ENCODE measurements at regions not wholly inside any gene's neighbourhood (a gene's known extent, or its start where the extent isn't known, plus 50 kb on each side); places are given as distances from the start of the nearest gene placed in this dataset.

DNA sequence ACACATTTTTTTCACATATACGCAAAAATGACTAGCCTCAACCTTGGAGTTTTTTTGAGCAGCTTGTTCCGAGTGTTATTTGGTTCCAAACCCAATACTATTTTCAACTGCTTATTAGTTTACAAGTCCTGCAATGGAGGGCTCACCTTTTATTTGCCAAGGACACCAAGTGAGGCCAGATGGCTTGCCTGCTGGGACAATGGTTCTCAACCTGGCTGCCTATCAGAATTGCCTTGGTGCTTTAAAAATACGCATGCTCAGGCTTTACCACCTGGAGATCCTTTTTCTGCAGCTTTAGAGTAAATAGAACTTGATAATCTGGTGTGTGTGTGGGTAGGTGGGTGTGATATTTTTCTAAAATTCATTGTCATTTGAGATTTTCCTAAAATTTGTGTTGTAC is 276.8 kb downstream of the MTERF1 start:
- H3K27me3 ChIP-seq (ENCODE audit: control insufficient read depth in 1 of 2, insufficient read depth in 2 of 2, low read length in 2 of 2), result no peaks in the 10 kb centered on the region
- no peak overlapping the region for H3K9ac ChIP-seq (ENCODE audit: insufficient read depth, low read depth, low read length)
- ChIA-PET POLR2A (no interaction called here), CTCF (ENCODE audit: low intra/inter-chr PET ratio, low total read pairs) (no interaction called here)
- WGBS (ENCODE audit: low lambda C conversion rate), result 17% methylated on average over 3 of the region's 3 CpGs
- DNase-seq (ENCODE audit: low spot score), result no peak
- intact Hi-C loops (cut with micrococcal nuclease; ENCODE audit: unreplicated experiment), result no loop called here
- H4K20me1 ChIP-seq (ENCODE audit: insufficient read depth, low read length), result no peaks in the 10 kb centered on the region
- H3K4me2 ChIP-seq (ENCODE audit: low read depth, low read length), result no peak overlapping the region
- no peaks in the 10 kb centered on the region for H3K4me1 ChIP-seq (ENCODE audit: insufficient read depth, low read length)
- TF ChIP-seq U2AF1 (optimal IDR thresholded peaks at IDR 0.05; ENCODE audit: low read depth, low read length) (no peak), ZFAT (CRISPR knock-in tag; conservative IDR thresholded peaks at IDR 0.05) (no peak), SIX1 (CRISPR knock-in tag; IDR thresholded peaks at IDR 0.05; ENCODE audit: borderline replicate concordance) (no peak), TAF15 (IDR thresholded peaks at IDR 0.05; ENCODE audit: low read depth, low read length, poor library complexity, severe bottlenecking) (no peak), PCBP2 (optimal IDR thresholded peaks at IDR 0.05; ENCODE audit: low read depth, low read length, poor library complexity, severe bottlenecking) (no peak), ZNF101 (CRISPR knock-in tag; IDR thresholded peaks at IDR 0.05; ENCODE audit: borderline replicate concordance, low read depth) (no peak), IKZF1 (IDR thresholded peaks at IDR 0.05) (no peak), CCDC6 (CRISPR knock-in tag; IDR thresholded peaks at IDR 0.05) (no peak), ZNF629 (CRISPR knock-in tag; conservative IDR thresholded peaks at IDR 0.05) (no peak), ATF1 (CRISPR knock-in tag; IDR thresholded peaks at IDR 0.05) (no peak)
- no peak overlapping the region for H2AFZ ChIP-seq (ENCODE audit: low read length)
- no peak overlapping the region for H3K4me3 ChIP-seq (replicated peaks in 1 of 3; ENCODE audit: insufficient read depth in 1 of 3, low read depth in 2 of 3, low read length in 3 of 3)
- FAIRE-seq, result no peak
- H3K27ac ChIP-seq (ENCODE audit: extremely low read length, insufficient read depth, low read length), result no peak overlapping the region
- in situ Hi-C loops (cut with HindIII; ENCODE audit: extremely low pct_ligation_motif_present, low pct_unique_long_range_greater_than_20kb), result no loop called here
- H3K36me3 ChIP-seq (replicated peaks in 1 of 2; ENCODE audit: control insufficient read depth in 1 of 2, insufficient read depth in 2 of 2, low read length in 2 of 2), result no peaks in the 10 kb centered on the region
- no peak for ATAC-seq
- no peaks in the 10 kb centered on the region for H3K79me2 ChIP-seq (ENCODE audit: insufficient read depth, low read length)
- H3K9me3 ChIP-seq (ENCODE audit: low read length), result no peaks in the 10 kb centered on the region
- no TSS peak for BruUV-seq (replicated peaks)

DNA sequence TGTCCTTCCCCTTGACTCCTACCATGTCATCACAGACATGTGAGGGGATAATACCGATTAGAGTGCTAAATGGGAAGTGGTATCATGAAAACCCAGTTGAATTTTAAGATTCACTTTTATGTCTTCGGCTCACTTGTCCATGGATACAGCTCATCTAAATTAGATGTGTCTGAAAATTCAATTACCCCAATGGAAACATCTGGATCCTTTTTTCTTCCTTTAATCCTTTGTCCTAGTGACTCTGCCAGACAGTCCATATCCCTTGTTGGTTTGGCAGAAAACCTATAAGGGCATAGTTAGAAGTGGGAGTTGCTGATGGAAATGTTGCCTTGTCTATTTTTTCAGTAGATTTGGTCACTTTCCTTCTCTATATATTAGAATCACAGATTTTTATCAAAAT is 271.9 kb downstream of the MTERF1 start:
- Histone ChIP-seq H3K9ac (ENCODE audit: insufficient read depth, low read depth, low read length) (no peak overlapping the region), H3K9me3 (ENCODE audit: low read length) (no peaks in the 10 kb centered on the region), H3K27ac (ENCODE audit: extremely low read length, insufficient read depth, low read length) (no peak overlapping the region), H3K4me3 (replicated peaks in 1 of 3; ENCODE audit: insufficient read depth in 1 of 3, low read depth in 2 of 3, low read length in 3 of 3) (no peak overlapping the region), H3K27me3 (ENCODE audit: control insufficient read depth in 1 of 2, insufficient read depth in 2 of 2, low read length in 2 of 2) (no peaks in the 10 kb centered on the region), H3K4me2 (ENCODE audit: low read depth, low read length) (no peak overlapping the region), H4K20me1 (ENCODE audit: insufficient read depth, low read length) (no peaks in the 10 kb centered on the region), H3K4me1 (ENCODE audit: insufficient read depth, low read length) (no peaks in the 10 kb centered on the region), H3K79me2 (ENCODE audit: insufficient read depth, low read length) (no peaks in the 10 kb centered on the region), H3K36me3 (replicated peaks in 1 of 2; ENCODE audit: control insufficient read depth in 1 of 2, insufficient read depth in 2 of 2, low read length in 2 of 2) (no peaks in the 10 kb centered on the region), H2AFZ (ENCODE audit: low read length) (no peak overlapping the region)
- FAIRE-seq, result no peak
- ChIA-PET CTCF (ENCODE audit: low intra/inter-chr PET ratio, low total read pairs) (no interaction called here), POLR2A (no interaction called here)
- no TSS peak for BruUV-seq (replicated peaks)
- in situ Hi-C loops (cut with HindIII; ENCODE audit: extremely low pct_ligation_motif_present, low pct_unique_long_range_greater_than_20kb), result no loop called here
- 0% methylated on average over 2 of the region's 2 CpGs for WGBS (ENCODE audit: low lambda C conversion rate)
- no peak for DNase-seq (ENCODE audit: low spot score)
- no peak for ATAC-seq
- intact Hi-C loops (cut with micrococcal nuclease; ENCODE audit: unreplicated experiment), result no loop called here
- TF ChIP-seq GPN1 (CRISPR knock-in tag; IDR thresholded peaks at IDR 0.05; ENCODE audit: borderline replicate concordance) (no peak), HOXA3 (CRISPR knock-in tag; IDR thresholded peaks at IDR 0.05) (no peak), HDAC2 (CRISPR knock-in tag; IDR thresholded peaks at IDR 0.05) (no peak)
- TF ChIP-seq, protein P1, sequence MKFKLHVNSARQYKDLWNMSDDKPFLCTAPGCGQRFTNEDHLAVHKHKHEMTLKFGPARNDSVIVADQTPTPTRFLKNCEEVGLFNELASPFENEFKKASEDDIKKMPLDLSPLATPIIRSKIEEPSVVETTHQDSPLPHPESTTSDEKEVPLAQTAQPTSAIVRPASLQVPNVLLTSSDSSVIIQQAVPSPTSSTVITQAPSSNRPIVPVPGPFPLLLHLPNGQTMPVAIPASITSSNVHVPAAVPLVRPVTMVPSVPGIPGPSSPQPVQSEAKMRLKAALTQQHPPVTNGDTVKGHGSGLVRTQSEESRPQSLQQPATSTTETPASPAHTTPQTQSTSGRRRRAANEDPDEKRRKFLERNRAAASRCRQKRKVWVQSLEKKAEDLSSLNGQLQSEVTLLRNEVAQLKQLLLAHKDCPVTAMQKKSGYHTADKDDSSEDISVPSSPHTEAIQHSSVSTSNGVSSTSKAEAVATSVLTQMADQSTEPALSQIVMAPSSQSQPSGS (CRISPR knock-in tag; IDR thresholded peaks at IDR 0.05), result no peak
- TF ChIP-seq, protein P2, sequence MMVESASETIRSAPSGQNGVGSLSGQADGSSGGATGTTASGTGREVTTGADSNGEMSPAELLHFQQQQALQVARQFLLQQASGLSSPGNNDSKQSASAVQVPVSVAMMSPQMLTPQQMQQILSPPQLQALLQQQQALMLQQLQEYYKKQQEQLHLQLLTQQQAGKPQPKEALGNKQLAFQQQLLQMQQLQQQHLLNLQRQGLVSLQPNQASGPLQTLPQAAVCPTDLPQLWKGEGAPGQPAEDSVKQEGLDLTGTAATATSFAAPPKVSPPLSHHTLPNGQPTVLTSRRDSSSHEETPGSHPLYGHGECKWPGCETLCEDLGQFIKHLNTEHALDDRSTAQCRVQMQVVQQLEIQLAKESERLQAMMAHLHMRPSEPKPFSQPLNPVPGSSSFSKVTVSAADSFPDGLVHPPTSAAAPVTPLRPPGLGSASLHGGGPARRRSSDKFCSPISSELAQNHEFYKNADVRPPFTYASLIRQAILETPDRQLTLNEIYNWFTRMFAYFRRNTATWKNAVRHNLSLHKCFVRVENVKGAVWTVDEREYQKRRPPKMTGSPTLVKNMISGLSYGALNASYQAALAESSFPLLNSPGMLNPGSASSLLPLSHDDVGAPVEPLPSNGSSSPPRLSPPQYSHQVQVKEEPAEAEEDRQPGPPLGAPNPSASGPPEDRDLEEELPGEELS (CRISPR knock-in tag; IDR thresholded peaks at IDR 0.05), result no peak
- TF ChIP-seq, protein P3, sequence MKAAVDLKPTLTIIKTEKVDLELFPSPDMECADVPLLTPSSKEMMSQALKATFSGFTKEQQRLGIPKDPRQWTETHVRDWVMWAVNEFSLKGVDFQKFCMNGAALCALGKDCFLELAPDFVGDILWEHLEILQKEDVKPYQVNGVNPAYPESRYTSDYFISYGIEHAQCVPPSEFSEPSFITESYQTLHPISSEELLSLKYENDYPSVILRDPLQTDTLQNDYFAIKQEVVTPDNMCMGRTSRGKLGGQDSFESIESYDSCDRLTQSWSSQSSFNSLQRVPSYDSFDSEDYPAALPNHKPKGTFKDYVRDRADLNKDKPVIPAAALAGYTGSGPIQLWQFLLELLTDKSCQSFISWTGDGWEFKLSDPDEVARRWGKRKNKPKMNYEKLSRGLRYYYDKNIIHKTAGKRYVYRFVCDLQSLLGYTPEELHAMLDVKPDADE (CRISPR knock-in tag; IDR thresholded peaks at IDR 0.05), result no peak
- TF ChIP-seq, protein P4, sequence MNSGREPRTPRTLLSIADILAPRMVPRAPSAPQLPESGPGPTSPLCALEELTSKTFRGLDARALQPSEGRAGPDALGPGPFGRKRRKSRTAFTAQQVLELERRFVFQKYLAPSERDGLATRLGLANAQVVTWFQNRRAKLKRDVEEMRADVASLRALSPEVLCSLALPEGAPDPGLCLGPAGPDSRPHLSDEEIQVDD (CRISPR knock-in tag; IDR thresholded peaks at IDR 0.05; ENCODE audit: borderline replicate concordance), result no peak

Measured in HepG2 (cell line).